Suprapubic skin (tissue), 4 donors: ENCODE measurements at regions not wholly inside any gene's neighbourhood (a gene's known extent, or its start where the extent isn't known, plus 50 kb on each side); places are given as distances from the start of the nearest gene placed in this dataset.

Experiments used
- CTCF ChIP-seq, 2 donors: fragments of 200-600 bp in 1 of 2; fragments of 450-650 bp in 1 of 2; sonication (generic) in 1 of 2; IDR thresholded peaks; one replicate each; pipeline ENCODE4 v1.5.1; 2016 to 2019; ENCODE audit warnings: antibody characterized with exemption in 2 of 2, mild to moderate bottlenecking in 1 of 2, moderate library complexity in 1 of 2
- POLR2A ChIP-seq, 2 donors: fragments of 450-650 bp; IDR thresholded peaks; one replicate each; pipeline ENCODE4 v1.6.1; 2017; ENCODE audit warnings: antibody characterized with exemption in 2 of 2, mild to moderate bottlenecking in 2 of 2, moderate library complexity in 2 of 2
- POLR2AphosphoS5 ChIP-seq, 3 donors: sonication (generic); formaldehyde crosslinking; IDR thresholded peaks; one replicate each; pipeline ENCODE4 v1.6.1; 2017; ENCODE audit warnings: antibody characterized with exemption in 3 of 3

GRCh38 chr1:222189218-222189617 lies 358.7 kb downstream of the HHIPL2 start:
- TF ChIP-seq POLR2AphosphoS5 (IDR thresholded peaks at IDR 0.05) (no peak), CTCF (IDR thresholded peaks at IDR 0.05) (no peak), POLR2A (IDR thresholded peaks at IDR 0.05) (no peak)
